ENCODE measurements at regions not wholly inside any gene's neighbourhood (a gene's known extent, or its start where the extent isn't known, plus 50 kb on each side); places are given as distances from the start of the nearest gene placed in this dataset.

DNA sequence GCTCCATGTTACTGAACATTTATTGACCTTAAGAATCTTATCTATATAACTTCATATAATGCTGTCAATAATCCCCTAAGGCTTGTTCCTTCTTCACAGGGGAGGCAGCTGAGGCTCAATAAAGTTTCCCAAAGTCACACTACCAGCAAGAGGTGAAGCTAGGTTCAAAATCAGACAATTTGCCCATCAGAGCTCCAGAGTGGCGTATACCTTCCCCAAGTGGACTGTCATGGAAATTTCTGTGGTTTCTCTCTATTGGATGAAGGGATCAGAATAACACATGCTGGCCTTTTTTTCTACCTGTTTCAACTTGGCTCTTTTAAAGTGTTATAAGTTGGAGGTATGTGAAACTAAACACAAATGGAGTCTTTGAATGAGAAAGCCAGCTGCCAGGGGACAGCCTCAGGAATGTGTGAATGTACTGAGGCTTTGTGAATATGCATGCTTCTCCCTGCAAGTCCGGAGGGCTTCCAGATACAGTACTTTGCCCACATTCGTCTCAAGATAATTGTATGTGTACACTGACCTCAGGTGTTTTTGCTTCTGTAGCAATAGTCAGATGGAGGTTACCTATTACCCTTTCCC is 656.3 kb upstream of the CELF2 start:
- Histone ChIP-seq H3K27ac (ENCODE audit: low read depth, low read length) (no peak overlapping the region), H3K9me3 (ENCODE audit: control insufficient read depth in 5 of 5, low read length in 5 of 5) (peaks cover 0 to 3% (median 0%) of the 10 kb centered on the region in 5 donors), H3K36me3 (ENCODE audit: control insufficient read depth in 5 of 5, insufficient read depth in 5 of 5, low read length in 5 of 5) (no peaks in the 10 kb centered on the region), H3K4me1 (ENCODE audit: control insufficient read depth in 5 of 5, insufficient read depth in 5 of 5, low read length in 5 of 5) (no peaks in the 10 kb centered on the region), H3K27me3 (ENCODE audit: control insufficient read depth in 5 of 5, insufficient read depth in 4 of 5, low read length in 5 of 5) (no peaks in the 10 kb centered on the region), H3K9ac (ENCODE audit: low read length in 5 of 5) (no peak overlapping the region), H3K4me3 (ENCODE audit: low read depth in 1 of 5, low read length in 5 of 5) (no peak overlapping the region)

DNA sequence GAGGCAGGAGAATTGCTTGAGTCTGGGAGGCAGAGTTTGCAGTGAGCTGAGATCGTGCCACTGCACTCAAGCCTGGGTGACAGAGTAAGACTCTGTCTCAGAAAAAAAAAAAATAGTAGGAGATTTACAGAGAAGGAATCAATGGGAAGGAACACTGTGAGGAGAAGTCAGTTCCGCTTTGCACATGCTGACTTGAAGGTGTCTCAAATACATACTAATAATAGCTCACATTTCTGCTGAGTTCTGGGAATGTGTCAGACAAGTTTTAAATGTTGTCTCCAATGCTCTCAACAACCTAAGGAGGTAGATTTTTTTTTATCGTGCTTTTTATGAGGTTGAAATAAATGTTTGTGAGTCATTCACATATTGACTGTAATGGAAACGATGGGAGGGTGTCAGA is 654.9 kb upstream of the CELF2 start:
- Histone ChIP-seq H3K9ac (ENCODE audit: low read length in 5 of 5) (no peak overlapping the region), H3K4me1 (ENCODE audit: control insufficient read depth in 5 of 5, insufficient read depth in 5 of 5, low read length in 5 of 5) (no peaks in the 10 kb centered on the region), H3K4me3 (ENCODE audit: low read depth in 1 of 5, low read length in 5 of 5) (no peak overlapping the region), H3K36me3 (ENCODE audit: control insufficient read depth in 5 of 5, insufficient read depth in 5 of 5, low read length in 5 of 5) (no peaks in the 10 kb centered on the region), H3K27ac (ENCODE audit: low read depth, low read length) (no peak overlapping the region), H3K27me3 (ENCODE audit: control insufficient read depth in 5 of 5, insufficient read depth in 4 of 5, low read length in 5 of 5) (no peaks in the 10 kb centered on the region), H3K9me3 (ENCODE audit: control insufficient read depth in 5 of 5, low read length in 5 of 5) (peaks cover 0 to 3% (median 0%) of the 10 kb centered on the region in 5 donors)

DNA sequence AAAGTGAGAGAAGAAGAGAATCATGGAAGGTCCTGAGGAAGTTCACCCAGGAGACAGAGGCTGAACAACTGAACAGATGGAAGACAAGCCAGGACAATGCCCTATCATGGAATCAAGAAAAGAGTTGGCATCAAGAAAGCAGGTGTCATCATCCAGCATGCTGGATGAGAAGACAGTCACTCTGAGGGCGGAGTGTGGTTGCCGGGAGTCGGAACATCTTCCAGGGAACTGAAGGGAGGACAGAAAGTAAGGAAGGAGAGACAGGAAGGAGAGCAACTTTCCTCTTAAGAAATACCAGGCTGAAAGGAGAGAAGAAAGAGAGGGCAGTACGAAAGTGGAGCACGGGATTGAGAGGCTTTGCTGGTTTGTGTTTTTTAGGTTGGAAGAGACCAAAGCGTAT is 654.5 kb upstream of the CELF2 start:
- Histone ChIP-seq H3K9me3 (ENCODE audit: control insufficient read depth in 5 of 5, low read length in 5 of 5) (peaks cover 0 to 3% (median 0%) of the 10 kb centered on the region in 5 donors), H3K9ac (ENCODE audit: low read length in 5 of 5) (no peak overlapping the region), H3K4me3 (ENCODE audit: low read depth in 1 of 5, low read length in 5 of 5) (no peak overlapping the region), H3K36me3 (ENCODE audit: control insufficient read depth in 5 of 5, insufficient read depth in 5 of 5, low read length in 5 of 5) (no peaks in the 10 kb centered on the region), H3K27ac (ENCODE audit: low read depth, low read length) (no peak overlapping the region), H3K27me3 (ENCODE audit: control insufficient read depth in 5 of 5, insufficient read depth in 4 of 5, low read length in 5 of 5) (no peaks in the 10 kb centered on the region), H3K4me1 (ENCODE audit: control insufficient read depth in 5 of 5, insufficient read depth in 5 of 5, low read length in 5 of 5) (no peaks in the 10 kb centered on the region)

DNA sequence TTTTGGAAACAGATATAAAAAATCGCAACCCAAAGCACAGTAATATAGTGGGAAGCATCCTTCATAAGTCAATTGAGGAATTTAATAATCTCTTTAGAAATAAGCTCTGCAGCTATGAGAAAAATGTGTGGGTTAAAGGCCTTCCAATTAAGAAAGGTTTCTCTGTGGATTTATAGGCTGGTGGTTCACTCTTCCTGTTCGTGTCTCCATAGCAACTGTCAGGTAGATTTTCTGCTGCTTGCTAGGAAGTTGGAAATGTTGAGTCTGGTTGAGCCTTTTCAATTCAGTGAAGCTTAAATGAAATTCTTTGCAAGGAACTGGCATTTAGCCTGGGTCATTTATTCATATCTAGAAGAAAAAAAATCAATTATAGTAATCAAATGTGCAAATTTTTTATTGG is 652.8 kb upstream of the CELF2 start:
- no peaks in the 10 kb centered on the region for H3K9me3 ChIP-seq (ENCODE audit: control insufficient read depth in 5 of 5, low read length in 5 of 5)
- H3K27me3 ChIP-seq (ENCODE audit: control insufficient read depth in 5 of 5, insufficient read depth in 4 of 5, low read length in 5 of 5): no peaks in the 10 kb centered on the region
- H3K4me1 ChIP-seq (ENCODE audit: control insufficient read depth in 5 of 5, insufficient read depth in 5 of 5, low read length in 5 of 5): no peaks in the 10 kb centered on the region
- no peaks in the 10 kb centered on the region for H3K36me3 ChIP-seq (ENCODE audit: control insufficient read depth in 5 of 5, insufficient read depth in 5 of 5, low read length in 5 of 5)
- no peak overlapping the region for H3K27ac ChIP-seq (ENCODE audit: low read depth, low read length)
- no peak overlapping the region for H3K9ac ChIP-seq (ENCODE audit: low read length in 5 of 5)
- H3K4me3 ChIP-seq (ENCODE audit: low read depth in 1 of 5, low read length in 5 of 5): no peak overlapping the region

DNA sequence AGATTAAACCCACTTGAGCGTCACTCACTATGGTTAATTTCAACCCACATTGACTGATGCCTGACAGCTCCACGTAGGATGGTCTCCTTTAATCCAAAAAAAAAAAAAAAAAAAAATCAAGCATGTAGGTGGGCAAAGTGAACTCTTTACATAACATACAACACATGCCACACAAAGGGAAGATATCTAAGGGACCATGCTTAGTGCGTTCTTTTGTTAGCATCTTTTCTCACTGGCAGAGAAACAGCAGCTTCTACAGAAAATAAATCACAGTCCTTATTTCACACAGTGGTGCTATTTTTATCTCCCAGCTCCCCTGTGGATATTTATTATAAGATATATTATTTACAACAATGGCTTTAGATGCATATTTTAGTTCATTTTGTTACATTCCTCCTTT is 652.0 kb upstream of the CELF2 start:
- H3K36me3 ChIP-seq (ENCODE audit: control insufficient read depth in 5 of 5, insufficient read depth in 5 of 5, low read length in 5 of 5): no peaks in the 10 kb centered on the region
- no peak overlapping the region for H3K9ac ChIP-seq (ENCODE audit: low read length in 5 of 5)
- H3K27me3 ChIP-seq (ENCODE audit: control insufficient read depth in 5 of 5, insufficient read depth in 4 of 5, low read length in 5 of 5): no peaks in the 10 kb centered on the region
- no peak overlapping the region for H3K27ac ChIP-seq (ENCODE audit: low read depth, low read length)
- no peaks in the 10 kb centered on the region for H3K4me1 ChIP-seq (ENCODE audit: control insufficient read depth in 5 of 5, insufficient read depth in 5 of 5, low read length in 5 of 5)
- no peak overlapping the region for H3K4me3 ChIP-seq (ENCODE audit: low read depth in 1 of 5, low read length in 5 of 5)
- no peaks in the 10 kb centered on the region for H3K9me3 ChIP-seq (ENCODE audit: control insufficient read depth in 5 of 5, low read length in 5 of 5)

DNA sequence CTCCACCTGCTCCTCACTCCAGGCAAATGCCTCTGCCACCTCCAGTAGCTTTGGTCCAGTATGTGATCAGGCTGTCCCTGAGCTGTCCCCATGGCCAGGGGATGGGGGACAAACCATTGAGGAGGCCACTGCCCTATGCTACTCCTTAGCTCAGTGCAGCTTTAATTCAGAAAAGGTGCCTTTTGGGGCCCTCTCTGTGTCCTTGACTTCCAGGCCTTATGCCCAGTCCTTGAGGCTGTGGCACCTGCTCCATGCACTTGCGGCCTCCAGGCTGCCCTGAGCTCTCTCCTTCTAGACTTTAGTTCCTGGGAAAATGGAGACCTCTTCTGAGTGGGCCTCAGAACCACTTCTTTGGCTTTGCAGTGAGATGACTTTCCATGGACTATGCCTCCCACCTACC is 650.8 kb upstream of the CELF2 start:
- Histone ChIP-seq H3K4me1 (ENCODE audit: control insufficient read depth in 5 of 5, insufficient read depth in 5 of 5, low read length in 5 of 5) (no peaks in the 10 kb centered on the region), H3K27ac (ENCODE audit: low read depth, low read length) (no peak overlapping the region), H3K9me3 (ENCODE audit: control insufficient read depth in 5 of 5, low read length in 5 of 5) (no peaks in the 10 kb centered on the region), H3K4me3 (ENCODE audit: low read depth in 1 of 5, low read length in 5 of 5) (no peak overlapping the region), H3K9ac (ENCODE audit: low read length in 5 of 5) (no peak overlapping the region), H3K36me3 (ENCODE audit: control insufficient read depth in 5 of 5, insufficient read depth in 5 of 5, low read length in 5 of 5) (no peaks in the 10 kb centered on the region), H3K27me3 (ENCODE audit: control insufficient read depth in 5 of 5, insufficient read depth in 4 of 5, low read length in 5 of 5) (no peaks in the 10 kb centered on the region)

DNA sequence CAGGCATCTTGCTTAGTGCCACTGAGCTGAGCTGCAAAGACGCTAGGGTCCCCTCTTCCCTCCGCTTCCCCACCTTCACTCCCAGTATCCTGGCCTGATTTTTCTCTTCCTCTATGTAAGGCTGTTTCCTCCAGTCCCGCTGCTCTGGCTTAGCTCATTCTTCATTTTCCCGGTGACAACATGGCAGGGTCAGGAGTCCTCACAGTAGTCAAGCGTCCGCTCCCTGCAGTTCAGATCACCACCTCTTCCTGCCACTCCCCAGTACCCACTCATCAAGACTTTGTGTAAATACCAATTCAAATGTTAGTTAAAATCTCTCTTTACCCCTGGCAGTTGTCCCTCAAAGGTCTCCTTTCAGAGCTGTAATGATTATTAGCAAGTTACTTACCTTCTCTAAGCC is 650.4 kb upstream of the CELF2 start:
- Histone ChIP-seq H3K27ac (ENCODE audit: low read depth, low read length) (no peak overlapping the region), H3K9ac (ENCODE audit: low read length in 5 of 5) (no peak overlapping the region), H3K4me1 (ENCODE audit: control insufficient read depth in 5 of 5, insufficient read depth in 5 of 5, low read length in 5 of 5) (no peaks in the 10 kb centered on the region)

DNA sequence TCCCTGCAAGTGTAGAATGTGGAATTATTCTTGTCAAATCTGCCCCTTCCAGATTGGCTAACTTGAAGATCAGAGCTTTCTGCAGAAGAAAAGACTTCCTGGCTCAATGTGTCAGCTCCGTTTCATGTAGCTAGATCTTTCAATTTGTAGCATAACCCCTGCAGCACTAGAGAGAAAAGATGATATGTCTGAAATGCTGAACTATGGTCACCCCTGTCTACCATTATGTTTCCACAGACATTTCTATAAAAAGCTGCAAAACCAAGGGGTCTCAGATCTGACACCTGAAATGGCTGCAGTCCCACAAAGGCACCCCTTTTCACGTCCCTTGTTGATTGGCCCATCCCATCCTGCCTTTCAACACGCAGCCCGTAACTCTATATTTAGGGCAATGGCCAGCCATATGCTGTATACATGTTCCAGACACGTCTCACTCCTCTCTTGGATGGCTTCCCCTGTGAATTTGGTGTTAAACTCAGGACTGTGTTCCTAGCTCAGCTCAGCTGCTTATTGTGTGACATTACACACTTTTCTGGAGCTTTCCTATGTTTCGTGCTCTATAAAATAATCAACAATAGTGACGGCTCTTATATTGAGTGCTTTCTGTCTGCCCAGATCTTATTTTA is 648.6 kb upstream of the CELF2 start:
- no peak overlapping the region for H3K27ac ChIP-seq (ENCODE audit: low read depth, low read length)
- H3K9ac ChIP-seq (ENCODE audit: low read length in 5 of 5): no peak overlapping the region
- H3K9me3 ChIP-seq (ENCODE audit: control insufficient read depth in 5 of 5, low read length in 5 of 5): no peaks in the 10 kb centered on the region
- H3K36me3 ChIP-seq (ENCODE audit: control insufficient read depth in 5 of 5, insufficient read depth in 5 of 5, low read length in 5 of 5): no peaks in the 10 kb centered on the region
- no peaks in the 10 kb centered on the region for H3K27me3 ChIP-seq (ENCODE audit: control insufficient read depth in 5 of 5, insufficient read depth in 4 of 5, low read length in 5 of 5)
- H3K4me1 ChIP-seq (ENCODE audit: control insufficient read depth in 5 of 5, insufficient read depth in 5 of 5, low read length in 5 of 5): no peaks in the 10 kb centered on the region
- H3K4me3 ChIP-seq (ENCODE audit: low read depth in 1 of 5, low read length in 5 of 5): no peak overlapping the region

More for the DNA sequence above, 650.4 kb upstream of the CELF2 start:
- Histone ChIP-seq H3K36me3 (ENCODE audit: control insufficient read depth in 5 of 5, insufficient read depth in 5 of 5, low read length in 5 of 5) (no peaks in the 10 kb centered on the region), H3K4me3 (ENCODE audit: low read depth in 1 of 5, low read length in 5 of 5) (no peak overlapping the region), H3K27me3 (ENCODE audit: control insufficient read depth in 5 of 5, insufficient read depth in 4 of 5, low read length in 5 of 5) (no peaks in the 10 kb centered on the region), H3K9me3 (ENCODE audit: control insufficient read depth in 5 of 5, low read length in 5 of 5) (no peaks in the 10 kb centered on the region)

DNA sequence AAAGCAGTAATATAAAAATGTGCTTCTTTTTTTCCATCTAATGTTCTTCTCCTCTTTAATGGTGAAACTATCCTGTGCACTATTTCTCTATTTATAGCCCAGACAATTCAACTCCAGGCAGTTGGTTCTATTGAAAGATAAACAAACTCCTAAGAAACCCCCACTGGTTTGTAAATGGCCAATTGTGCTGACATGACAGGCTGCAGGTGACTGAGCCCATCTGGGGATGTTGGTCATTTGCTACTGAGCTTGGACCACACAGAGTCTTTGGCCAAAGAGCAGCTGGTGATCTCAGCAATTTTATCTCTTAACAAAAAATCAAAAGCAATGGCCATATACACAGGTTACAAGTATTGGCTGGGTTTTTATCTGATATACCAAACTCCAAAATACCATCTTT is 631.8 kb upstream of the CELF2 start:
- no peaks in the 10 kb centered on the region for H3K4me1 ChIP-seq (ENCODE audit: control insufficient read depth in 5 of 5, insufficient read depth in 5 of 5, low read length in 5 of 5)
- H3K4me3 ChIP-seq (ENCODE audit: low read depth in 1 of 5, low read length in 5 of 5): no peak overlapping the region
- H3K9ac ChIP-seq (ENCODE audit: low read length in 5 of 5): no peak overlapping the region
- H3K27ac ChIP-seq (ENCODE audit: low read depth, low read length): no peak overlapping the region
- H3K36me3 ChIP-seq (ENCODE audit: control insufficient read depth in 5 of 5, insufficient read depth in 5 of 5, low read length in 5 of 5): no peaks in the 10 kb centered on the region
- H3K27me3 ChIP-seq (ENCODE audit: control insufficient read depth in 5 of 5, insufficient read depth in 4 of 5, low read length in 5 of 5): no peaks in the 10 kb centered on the region
- H3K9me3 ChIP-seq (ENCODE audit: control insufficient read depth in 5 of 5, low read length in 5 of 5): no peaks in the 10 kb centered on the region

DNA sequence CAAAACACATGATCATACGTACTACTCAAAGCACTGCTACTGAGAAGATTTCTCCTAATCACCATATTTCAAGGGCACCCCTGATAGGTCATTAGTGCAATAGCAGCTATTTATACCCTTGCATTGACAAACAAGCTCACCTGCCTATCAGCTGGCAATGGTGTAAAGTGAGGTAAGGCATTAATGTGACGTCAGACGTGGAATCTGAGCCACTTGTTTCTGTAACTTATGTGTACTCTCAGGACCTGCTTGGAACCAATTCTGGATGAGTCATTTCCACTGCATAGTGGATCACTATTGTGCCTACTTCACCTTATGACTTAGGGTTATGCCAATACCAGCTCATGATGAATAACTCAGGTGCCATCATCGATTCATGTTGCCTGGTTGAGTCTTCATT is 628.5 kb upstream of the CELF2 start:
- no peak overlapping the region for H3K27ac ChIP-seq (ENCODE audit: low read depth, low read length)
- no peak overlapping the region for H3K9ac ChIP-seq (ENCODE audit: low read length in 5 of 5)
- H3K36me3 ChIP-seq (ENCODE audit: control insufficient read depth in 5 of 5, insufficient read depth in 5 of 5, low read length in 5 of 5): no peaks in the 10 kb centered on the region
- no peaks in the 10 kb centered on the region for H3K27me3 ChIP-seq (ENCODE audit: control insufficient read depth in 5 of 5, insufficient read depth in 4 of 5, low read length in 5 of 5)
- no peak overlapping the region for H3K4me3 ChIP-seq (ENCODE audit: low read depth in 1 of 5, low read length in 5 of 5)
- H3K4me1 ChIP-seq (ENCODE audit: control insufficient read depth in 5 of 5, insufficient read depth in 5 of 5, low read length in 5 of 5): no peaks in the 10 kb centered on the region
- no peaks in the 10 kb centered on the region for H3K9me3 ChIP-seq (ENCODE audit: control insufficient read depth in 5 of 5, low read length in 5 of 5)
